Epithelial cell of esophagus (primary cell): ENCODE measurements at regions not wholly inside any gene's neighbourhood (a gene's known extent, or its start where the extent isn't known, plus 50 kb on each side); places are given as distances from the start of the nearest gene placed in this dataset.
A peak's percentile ranks its signal among the peaks of the same experiment; 100 is the strongest.

Source experiments
- DNase-seq: peaks from one replicate; pipeline ENCODE4 v3.0.0; 2010; ENCODE audit warnings: low read depth
- H3K4me3 ChIP-seq: 2 replicates; pipeline ENCODE4 v1.5.1; 2011; ENCODE audit warnings: mild to moderate bottlenecking, low read length, control low read depth
- TF ChIP-seq, protein P1 (sequence below): IDR thresholded peaks from 2 replicates; pipeline ENCODE4 v1.5.1; 2011; ENCODE audit warnings: low read depth, mild to moderate bottlenecking, low read length, control low read depth, inconsistent platforms; ENCODE audit not compliant: insufficient read depth; ENCODE audit errors: missing control alignments

GRCh38 chr6:105757512-105758200 is 328.5 kb upstream of the PRDM1 start:
- H3K4me3 ChIP-seq: no peak overlapping the region

GRCh38 chr6:105755885-105756284 is 330.3 kb upstream of the PRDM1 start:
- no peak for DNase-seq
- TF ChIP-seq, protein P1, sequence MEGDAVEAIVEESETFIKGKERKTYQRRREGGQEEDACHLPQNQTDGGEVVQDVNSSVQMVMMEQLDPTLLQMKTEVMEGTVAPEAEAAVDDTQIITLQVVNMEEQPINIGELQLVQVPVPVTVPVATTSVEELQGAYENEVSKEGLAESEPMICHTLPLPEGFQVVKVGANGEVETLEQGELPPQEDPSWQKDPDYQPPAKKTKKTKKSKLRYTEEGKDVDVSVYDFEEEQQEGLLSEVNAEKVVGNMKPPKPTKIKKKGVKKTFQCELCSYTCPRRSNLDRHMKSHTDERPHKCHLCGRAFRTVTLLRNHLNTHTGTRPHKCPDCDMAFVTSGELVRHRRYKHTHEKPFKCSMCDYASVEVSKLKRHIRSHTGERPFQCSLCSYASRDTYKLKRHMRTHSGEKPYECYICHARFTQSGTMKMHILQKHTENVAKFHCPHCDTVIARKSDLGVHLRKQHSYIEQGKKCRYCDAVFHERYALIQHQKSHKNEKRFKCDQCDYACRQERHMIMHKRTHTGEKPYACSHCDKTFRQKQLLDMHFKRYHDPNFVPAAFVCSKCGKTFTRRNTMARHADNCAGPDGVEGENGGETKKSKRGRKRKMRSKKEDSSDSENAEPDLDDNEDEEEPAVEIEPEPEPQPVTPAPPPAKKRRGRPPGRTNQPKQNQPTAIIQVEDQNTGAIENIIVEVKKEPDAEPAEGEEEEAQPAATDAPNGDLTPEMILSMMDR: no peak

More at GRCh38 chr6:105757512-105758200, 328.5 kb upstream of the PRDM1 start:
- TF ChIP-seq, protein P1: no peak
- DNase-seq: peak; percentile 84

GRCh38 chr6:105753620-105754211 is 332.4 kb upstream of the PRDM1 start:
- TF ChIP-seq, protein P1: no peak
- no peak for DNase-seq
- no peak overlapping the region for H3K4me3 ChIP-seq

More at GRCh38 chr6:105755885-105756284, 330.3 kb upstream of the PRDM1 start:
- no peak overlapping the region for H3K4me3 ChIP-seq

GRCh38 chr6:105753207-105753606 is 332.9 kb upstream of the PRDM1 start:
- DNase-seq: peak; percentile 86
- H3K4me3 ChIP-seq: no peak overlapping the region
- TF ChIP-seq, protein P1: no peak

DNA sequence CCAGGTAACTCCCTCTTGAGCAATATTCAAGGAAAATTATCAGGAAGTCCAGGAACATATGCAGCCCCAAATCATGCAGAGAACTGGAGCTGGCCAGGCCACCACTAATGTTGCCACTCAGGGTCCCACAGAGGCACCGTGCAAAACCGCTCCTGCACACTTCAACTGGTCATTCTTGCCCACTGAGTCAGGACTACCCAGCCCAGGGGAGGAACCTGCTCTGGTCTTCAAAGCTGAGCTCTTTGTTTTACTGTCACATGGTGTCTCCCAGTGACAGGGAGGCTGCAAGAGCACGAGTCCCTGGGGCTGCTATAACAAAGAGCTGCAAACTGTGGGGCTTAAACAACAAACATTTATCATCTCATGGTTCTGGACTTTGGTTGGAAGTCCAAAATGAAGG is 336.0 kb upstream of the PRDM1 start:
- no peak for DNase-seq

GRCh38 chr6:105748737-105749161 is 337.4 kb upstream of the PRDM1 start:
- TF ChIP-seq, protein P1: no peak
- peak; percentile 77 for DNase-seq
- H3K4me3 ChIP-seq: no peak overlapping the region

More for the DNA sequence above, 336.0 kb upstream of the PRDM1 start:
- TF ChIP-seq, protein P1: no peak
- H3K4me3 ChIP-seq: no peak overlapping the region
